Lung (tissue), 11 donors: ENCODE measurements at regions not wholly inside any gene's neighbourhood (a gene's known extent, or its start where the extent isn't known, plus 50 kb on each side); places are given as distances from the start of the nearest gene placed in this dataset.

Experiments used
- ATAC-seq: fragments of 200-7000 bp; cut with Tn5 transposase; one replicate; pipeline ENCODE4 v1.9.1; 2020; ENCODE audit warnings: moderate number of reproducible peaks; ENCODE audit not compliant: insufficient read depth, low FRiP score
- DNase-seq, 3 donors: peaks; one replicate each; pipeline ENCODE4 v3.0.0-alpha.2; 2013 to 2017
- H3K27ac ChIP-seq, 2 donors: one replicate each; pipeline ENCODE4 v1.5.1; 2013; ENCODE audit warnings: mild to moderate bottlenecking in 2 of 2, moderate library complexity in 2 of 2, control low read depth in 1 of 2, inconsistent platforms in 1 of 2, low read depth in 1 of 2, low read length in 1 of 2
- H3K27me3 ChIP-seq, 3 donors: one replicate each; pipeline ENCODE4 v1.5.1; 2013; ENCODE audit warnings: low read length in 2 of 3; ENCODE audit not compliant: control insufficient read depth in 3 of 3, insufficient read depth in 3 of 3
- H3K36me3 ChIP-seq, 4 donors: one replicate each; pipeline ENCODE4 v1.5.1; 2013; ENCODE audit warnings: low read length in 4 of 4, mild to moderate bottlenecking in 1 of 4, moderate library complexity in 1 of 4; ENCODE audit not compliant: control insufficient read depth in 4 of 4, insufficient read depth in 4 of 4
- H3K4me1 ChIP-seq, 5 donors: one replicate each; pipeline ENCODE4 v1.5.1; 2013; ENCODE audit warnings: low read length in 5 of 5, mild to moderate bottlenecking in 2 of 5, moderate library complexity in 1 of 5; ENCODE audit not compliant: control insufficient read depth in 5 of 5, insufficient read depth in 5 of 5
- H3K4me3 ChIP-seq: one replicate; pipeline ENCODE4 v1.5.1; 2013; ENCODE audit warnings: mild to moderate bottlenecking, control low read depth, moderate library complexity
- H3K9ac ChIP-seq, 2 donors: one replicate each; pipeline ENCODE4 v1.5.1; 2013; ENCODE audit warnings: low read length in 2 of 2, control low read depth in 1 of 2; ENCODE audit not compliant: insufficient read depth in 1 of 2
- H3K9me3 ChIP-seq, 4 donors: one replicate each; pipeline ENCODE4 v1.5.1; 2013; ENCODE audit warnings: low read length in 3 of 4, mild to moderate bottlenecking in 1 of 4, moderate library complexity in 1 of 4; ENCODE audit not compliant: control insufficient read depth in 4 of 4, insufficient read depth in 3 of 4
- WGBS, 2 donors: extraction: QIAGEN DNeasy Blood & Tissue Kit; methylation state at CpG; one replicate each; pipeline ENCODE4 v1.1.7; 2013; 5-methylcytosine and 5-hydroxymethylcytosine counted together
- TF ChIP-seq, protein P1 (sequence below): IDR thresholded peaks from 2 replicates; pipeline ENCODE4 v1.5.1; 2012; ENCODE audit warnings: mild to moderate bottlenecking; ENCODE audit errors: control extremely low read depth, extremely low read depth
- donor health status: control.
- donor health status: control.
- donor health status: Bipolar disorder and iron deficiency.
- donor health status: healthy.
- donor health status: DM: yes; HTN: yes; CAD: no.

DNA sequence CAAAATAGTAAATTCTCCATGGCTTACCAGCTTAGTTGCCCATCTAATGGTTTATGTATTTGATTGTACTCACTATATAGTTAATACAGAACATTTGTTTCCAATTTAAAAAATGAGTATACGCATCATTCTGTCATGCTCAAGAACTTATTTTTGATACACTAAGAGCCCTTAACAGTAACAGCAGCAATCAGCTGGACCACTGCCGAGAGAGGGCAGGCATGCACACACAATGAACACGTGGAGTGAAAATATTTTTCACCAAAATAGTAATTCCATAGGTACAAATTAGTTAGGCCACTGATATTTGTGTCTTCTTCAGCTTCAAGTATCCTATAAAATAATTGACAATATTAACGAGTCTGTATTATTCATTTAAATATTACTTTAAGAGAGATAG is 109.9 kb downstream of the KLF12 start:
- TF ChIP-seq, protein P1, sequence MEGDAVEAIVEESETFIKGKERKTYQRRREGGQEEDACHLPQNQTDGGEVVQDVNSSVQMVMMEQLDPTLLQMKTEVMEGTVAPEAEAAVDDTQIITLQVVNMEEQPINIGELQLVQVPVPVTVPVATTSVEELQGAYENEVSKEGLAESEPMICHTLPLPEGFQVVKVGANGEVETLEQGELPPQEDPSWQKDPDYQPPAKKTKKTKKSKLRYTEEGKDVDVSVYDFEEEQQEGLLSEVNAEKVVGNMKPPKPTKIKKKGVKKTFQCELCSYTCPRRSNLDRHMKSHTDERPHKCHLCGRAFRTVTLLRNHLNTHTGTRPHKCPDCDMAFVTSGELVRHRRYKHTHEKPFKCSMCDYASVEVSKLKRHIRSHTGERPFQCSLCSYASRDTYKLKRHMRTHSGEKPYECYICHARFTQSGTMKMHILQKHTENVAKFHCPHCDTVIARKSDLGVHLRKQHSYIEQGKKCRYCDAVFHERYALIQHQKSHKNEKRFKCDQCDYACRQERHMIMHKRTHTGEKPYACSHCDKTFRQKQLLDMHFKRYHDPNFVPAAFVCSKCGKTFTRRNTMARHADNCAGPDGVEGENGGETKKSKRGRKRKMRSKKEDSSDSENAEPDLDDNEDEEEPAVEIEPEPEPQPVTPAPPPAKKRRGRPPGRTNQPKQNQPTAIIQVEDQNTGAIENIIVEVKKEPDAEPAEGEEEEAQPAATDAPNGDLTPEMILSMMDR = no peak
- 58 to 75% methylated on average over 4 of the region's 4 CpGs for WGBS, 2 donors
- no peak for ATAC-seq
- no peaks in the 10 kb centered on the region for H3K27me3 ChIP-seq
- peak in 2 of 3 donors; percentile 20 to 32 for DNase-seq
- H3K4me1 ChIP-seq = peaks cover 0 to 13% (median 0%) of the 10 kb centered on the region in 5 donors
- H3K9me3 ChIP-seq = no peaks in the 10 kb centered on the region
- no peaks in the 10 kb centered on the region for H3K36me3 ChIP-seq
- H3K27ac ChIP-seq = no peak overlapping the region
- H3K4me3 ChIP-seq = no peak overlapping the region
- no peak overlapping the region for H3K9ac ChIP-seq

DNA sequence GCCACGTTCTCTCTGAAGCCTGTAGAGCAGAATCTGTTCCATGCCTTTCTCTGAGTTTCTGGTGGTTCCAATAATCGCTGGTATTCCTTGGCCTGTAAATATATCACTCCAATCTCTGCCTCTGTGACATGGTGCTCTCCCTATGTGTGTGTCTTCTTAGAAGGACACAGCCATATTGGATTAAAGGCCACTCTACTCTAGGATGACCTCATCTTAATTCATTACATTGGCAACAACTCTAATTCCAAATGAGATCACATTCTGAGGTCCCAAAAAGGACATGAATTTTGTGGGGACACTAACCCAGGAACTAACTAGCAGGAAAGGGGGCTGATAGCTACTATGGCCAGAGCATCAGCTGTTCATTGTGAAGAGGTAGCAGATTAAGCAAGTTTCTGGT is 110.7 kb downstream of the KLF12 start:
- H3K27ac ChIP-seq = no peak overlapping the region
- no peak overlapping the region for H3K4me3 ChIP-seq
- TF ChIP-seq, protein P1 = no peak
- no peaks in the 10 kb centered on the region for H3K27me3 ChIP-seq
- no peaks in the 10 kb centered on the region for H3K36me3 ChIP-seq
- ATAC-seq (no peak), DNase-seq (no peak)
- H3K4me1 ChIP-seq = peaks cover 0 to 13% (median 0%) of the 10 kb centered on the region in 5 donors
- WGBS, 2 donors = 96 to 97% methylated on average over 2 of the region's 2 CpGs
- no peaks in the 10 kb centered on the region for H3K9me3 ChIP-seq
- H3K9ac ChIP-seq = no peak overlapping the region

DNA sequence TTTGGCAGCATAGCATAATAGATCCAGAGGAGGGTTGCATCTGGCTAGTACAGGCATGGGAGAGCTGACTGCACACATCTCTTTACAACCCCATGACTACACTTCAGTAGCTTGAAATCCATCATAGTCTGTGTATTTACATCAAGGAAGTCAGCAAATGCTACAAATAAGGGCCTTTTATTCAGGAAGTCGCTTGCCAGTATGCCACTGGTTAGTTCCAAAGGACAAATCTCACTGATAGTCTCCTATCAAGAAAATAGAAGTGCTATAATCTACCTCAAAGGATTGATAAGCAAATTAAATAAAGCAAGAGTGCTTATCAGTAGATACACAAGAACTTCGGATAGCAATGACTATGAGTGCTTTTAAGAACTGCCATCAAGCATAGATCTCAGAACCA is 112.7 kb downstream of the KLF12 start:
- Histone ChIP-seq H3K9me3 (no peaks in the 10 kb centered on the region), H3K4me1 (peaks cover 0 to 8% (median 0%) of the 10 kb centered on the region in 5 donors), H3K27me3 (no peaks in the 10 kb centered on the region), H3K27ac (no peak overlapping the region), H3K36me3 (no peaks in the 10 kb centered on the region), H3K9ac (no peak overlapping the region), H3K4me3 (no peak overlapping the region)
- TF ChIP-seq, protein P1 = no peak
- DNase-seq = no peak
- ATAC-seq = no peak
- WGBS, 2 donors = 65 to 75% methylated on average over 2 of the region's 2 CpGs

DNA sequence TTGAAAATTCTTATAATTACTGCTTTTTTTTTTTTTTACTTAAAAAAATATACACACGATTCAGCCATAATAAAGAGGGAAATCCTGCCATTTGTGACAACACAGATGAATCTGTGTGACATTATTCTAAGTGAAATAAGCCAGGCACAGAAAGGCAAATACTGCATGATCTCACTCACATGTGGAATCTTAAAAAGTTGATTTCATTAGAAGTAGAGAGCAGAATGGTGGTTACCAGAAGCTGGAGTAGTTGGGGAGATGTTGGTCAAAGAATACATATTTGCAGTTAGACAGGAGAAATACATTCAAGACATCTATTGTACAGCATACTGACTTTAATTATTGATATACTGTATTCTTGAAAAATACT is 116.2 kb downstream of the KLF12 start:
- Histone ChIP-seq H3K9me3 (no peaks in the 10 kb centered on the region), H3K36me3 (no peaks in the 10 kb centered on the region), H3K27ac (no peak overlapping the region), H3K27me3 (no peaks in the 10 kb centered on the region), H3K9ac (no peak overlapping the region), H3K4me1 (peaks cover 0 to 11% (median 0%) of the 10 kb centered on the region in 5 donors), H3K4me3 (no peak overlapping the region)
- TF ChIP-seq, protein P1 = no peak
- 76 to 88% methylated on average over 1 of the region's 1 CpG for WGBS, 2 donors
- ATAC-seq (no peak), DNase-seq (no peak)
